ENCODE measurements at regions not wholly inside any gene's neighbourhood (a gene's known extent, or its start where the extent isn't known, plus 50 kb on each side); places are given as distances from the start of the nearest gene placed in this dataset.

GRCh38 chr4:20487852-20488251 lies 212.4 kb upstream of the PACRGL start:
- TF ChIP-seq CTCF (IDR thresholded peaks at IDR 0.05; ENCODE audit: low read length) (no peak), EZH2 (IDR thresholded peaks at IDR 0.05; ENCODE audit: borderline replicate concordance, low read length) (no peak)

Data from OCI-LY1 (cell line).